Sigmoid colon (tissue), 4 donors: ENCODE measurements at regions not wholly inside any gene's neighbourhood (a gene's known extent, or its start where the extent isn't known, plus 50 kb on each side); places are given as distances from the start of the nearest gene placed in this dataset.

ENCODE experiments used
- CTCF ChIP-seq, 4 experiments: fragments of 450-650 bp in 3 of 4; fragments of 200-600 bp in 1 of 4; IDR thresholded peaks; one replicate each; pipeline ENCODE4 v1.5.1; 2016 to 2019; ENCODE audit warnings: antibody characterized with exemption in 4 of 4, mild to moderate bottlenecking in 3 of 4, moderate library complexity in 2 of 4
- EP300 ChIP-seq, 4 donors: sonication (generic); formaldehyde crosslinking; IDR thresholded peaks; one replicate each; pipeline ENCODE4 v1.6.1; 2017; ENCODE audit warnings: antibody characterized with exemption in 4 of 4
- POLR2A ChIP-seq, 2 donors: fragments of 450-650 bp; IDR thresholded peaks; one replicate each; pipeline ENCODE4 v1.6.1; 2016; ENCODE audit warnings: antibody characterized with exemption in 2 of 2, mild to moderate bottlenecking in 2 of 2, moderate library complexity in 2 of 2
- POLR2AphosphoS5 ChIP-seq, 4 donors: sonication (generic); formaldehyde crosslinking; IDR thresholded peaks; one replicate each; pipeline ENCODE4 v1.6.1; 2017; ENCODE audit warnings: antibody characterized with exemption in 4 of 4

- no peak for TF ChIP-seq CTCF (IDR thresholded peaks at IDR 0.05)
- TF ChIP-seq POLR2A (IDR thresholded peaks at IDR 0.05) = no peak
- no peak for TF ChIP-seq POLR2AphosphoS5 (IDR thresholded peaks at IDR 0.05)
- no peak for TF ChIP-seq EP300 (IDR thresholded peaks at IDR 0.05)
Measured at GRCh38 chr21:17427157-17427556, 85.7 kb upstream of the CXADR start.
